ENCODE measurements at regions not wholly inside any gene's neighbourhood (a gene's known extent, or its start where the extent isn't known, plus 50 kb on each side); places are given as distances from the start of the nearest gene placed in this dataset.

- Histone ChIP-seq H3K9me2 (replicated peaks; ENCODE audit: low read length) (no peaks in the 10 kb centered on the region), H3K27ac (ENCODE audit: low read length) (no peak overlapping the region), H3K4me2 (ENCODE audit: low read length) (peak overlapping the region; percentile 64), H4K20me1 (ENCODE audit: low read length) (no peaks in the 10 kb centered on the region), H3K4me3 (ENCODE audit: low read length) (peak overlapping the region; percentile 23; the same call in 1 of the 2 replicates), H3K79me2 (ENCODE audit: low read length) (no peaks in the 10 kb centered on the region), H3K9me3 (ENCODE audit: low read length) (no peaks in the 10 kb centered on the region), H2AFZ (ENCODE audit: low read length) (peak overlapping the region; percentile 71), H3K4me1 (ENCODE audit: insufficient read depth, low read length) (no peaks in the 10 kb centered on the region), H3K9ac (ENCODE audit: low read length) (no peak overlapping the region), H3F3A (ENCODE audit: low read length, unreplicated experiment) (no peaks in the 10 kb centered on the region), H3K36me3 (ENCODE audit: low read depth, low read length) (no peaks in the 10 kb centered on the region), H3K27me3 (ENCODE audit: low read length) (peaks cover 68% of the 10 kb centered on the region)
- POLR2A ChIA-PET (ENCODE audit: unreplicated experiment) = no interaction called here
- ATAC-seq (peak; percentile 54), DNase-seq (no peak)
- intact Hi-C loops (cut with micrococcal nuclease) = no loop called here
- CTCF ChIA-PET = no interaction called here
- no peak for TF ChIP-seq EZH2 (IDR thresholded peaks at IDR 0.05; ENCODE audit: low read length, unreplicated experiment)
- no peak for TF ChIP-seq CTCF (conservative IDR thresholded peaks at IDR 0.05; ENCODE audit: low read depth, low read length)
- no peak for TF ChIP-seq EZH2phosphoT487 (IDR thresholded peaks at IDR 0.05; ENCODE audit: borderline replicate concordance, low read length)
- no TSS peak for BruUV-seq (replicated peaks)
These were observed 99.5 kb upstream of the BACE2 start for GRCh38 chr21:41068496-41068895.

- intact Hi-C loops (cut with micrococcal nuclease) = no loop called here
- no peak overlapping the region for H3K27ac ChIP-seq (ENCODE audit: low read length)
- H3K9me3 ChIP-seq (ENCODE audit: low read length) = no peaks in the 10 kb centered on the region
- H3K36me3 ChIP-seq (ENCODE audit: low read depth, low read length) = no peaks in the 10 kb centered on the region
- H3K79me2 ChIP-seq (ENCODE audit: low read length) = no peaks in the 10 kb centered on the region
- H3K9ac ChIP-seq (ENCODE audit: low read length) = no peak overlapping the region
- H3K4me1 ChIP-seq (ENCODE audit: insufficient read depth, low read length) = no peaks in the 10 kb centered on the region
- DNase-seq = peak; percentile 81
- peak; percentile 95 for ATAC-seq
- peak; percentile 89 for TF ChIP-seq CTCF (conservative IDR thresholded peaks at IDR 0.05; ENCODE audit: low read depth, low read length)
- no peak for TF ChIP-seq EZH2phosphoT487 (IDR thresholded peaks at IDR 0.05; ENCODE audit: borderline replicate concordance, low read length)
- no peak for TF ChIP-seq EZH2 (IDR thresholded peaks at IDR 0.05; ENCODE audit: low read length, unreplicated experiment)
- no peaks in the 10 kb centered on the region for H3K9me2 ChIP-seq (replicated peaks; ENCODE audit: low read length)
- H3F3A ChIP-seq (ENCODE audit: low read length, unreplicated experiment) = no peaks in the 10 kb centered on the region
- peak overlapping the region; percentile 71 for H2AFZ ChIP-seq (ENCODE audit: low read length)
- ChIA-PET CTCF (no interaction called here), POLR2A (ENCODE audit: unreplicated experiment) (no interaction called here)
- no peaks in the 10 kb centered on the region for H4K20me1 ChIP-seq (ENCODE audit: low read length)
- no TSS peak for BruUV-seq (replicated peaks)
- peak overlapping the region; percentile 23; the same call in 1 of the 2 replicates for H3K4me3 ChIP-seq (ENCODE audit: low read length)
- H3K27me3 ChIP-seq (ENCODE audit: low read length) = peaks cover 63% of the 10 kb centered on the region
- H3K4me2 ChIP-seq (ENCODE audit: low read length) = peak overlapping the region; percentile 64
These were observed 98.9 kb upstream of the BACE2 start for GRCh38 chr21:41068967-41069642.

GRCh38 chr21:41070284-41070683 is 97.7 kb upstream of the BACE2 start:
- Histone ChIP-seq H3K4me1 (ENCODE audit: insufficient read depth, low read length) (no peaks in the 10 kb centered on the region), H3K9me3 (ENCODE audit: low read length) (no peaks in the 10 kb centered on the region), H3K36me3 (ENCODE audit: low read depth, low read length) (no peaks in the 10 kb centered on the region), H3K9ac (ENCODE audit: low read length) (no peak overlapping the region), H3F3A (ENCODE audit: low read length, unreplicated experiment) (no peaks in the 10 kb centered on the region), H2AFZ (ENCODE audit: low read length) (no peak overlapping the region), H3K27ac (ENCODE audit: low read length) (no peak overlapping the region), H3K4me2 (ENCODE audit: low read length) (no peak overlapping the region), H3K27me3 (ENCODE audit: low read length) (peaks cover 56% of the 10 kb centered on the region), H3K4me3 (ENCODE audit: low read length) (no peak overlapping the region), H3K79me2 (ENCODE audit: low read length) (no peaks in the 10 kb centered on the region), H4K20me1 (ENCODE audit: low read length) (no peaks in the 10 kb centered on the region), H3K9me2 (replicated peaks; ENCODE audit: low read length) (no peaks in the 10 kb centered on the region)
- ATAC-seq (no peak), DNase-seq (no peak)
- CTCF ChIA-PET = no interaction called here
- BruUV-seq (replicated peaks) = no TSS peak
- POLR2A ChIA-PET (ENCODE audit: unreplicated experiment) = no interaction called here
- TF ChIP-seq EZH2phosphoT487 (IDR thresholded peaks at IDR 0.05; ENCODE audit: borderline replicate concordance, low read length) = no peak
- TF ChIP-seq CTCF (conservative IDR thresholded peaks at IDR 0.05; ENCODE audit: low read depth, low read length) = no peak
- TF ChIP-seq EZH2 (IDR thresholded peaks at IDR 0.05; ENCODE audit: low read length, unreplicated experiment) = no peak
- intact Hi-C loops (cut with micrococcal nuclease) = no loop called here

Measured in PC-3 (cell line).